ENCODE measurements at regions not wholly inside any gene's neighbourhood (a gene's known extent, or its start where the extent isn't known, plus 50 kb on each side); places are given as distances from the start of the nearest gene placed in this dataset.
A peak's percentile ranks its signal among the peaks of the same experiment; 100 is the strongest.

DNA sequence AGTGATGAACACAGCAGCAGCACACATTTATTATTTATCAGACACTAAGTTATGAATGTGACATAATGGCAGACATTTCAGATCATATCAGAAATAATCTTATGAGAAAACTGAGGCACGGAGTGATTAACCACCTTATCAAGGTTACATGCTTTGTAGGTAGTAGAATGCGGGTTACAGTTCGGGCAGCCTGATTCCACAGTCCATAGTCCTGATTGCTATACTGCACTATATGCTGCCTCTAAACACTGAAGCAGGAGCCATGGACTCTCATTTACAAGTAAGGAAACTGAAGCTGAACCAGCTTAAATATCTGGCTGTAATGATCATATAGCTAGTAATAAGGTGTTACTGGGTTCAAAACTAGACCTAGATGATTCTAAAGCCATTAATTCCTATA lies 291.3 kb upstream of the ADAMTSL1 start:
- no peak for ATAC-seq
- intact Hi-C loops (cut with DNase I): no loop called here
- DNase-seq (ENCODE audit: low spot score): no peak

DNA sequence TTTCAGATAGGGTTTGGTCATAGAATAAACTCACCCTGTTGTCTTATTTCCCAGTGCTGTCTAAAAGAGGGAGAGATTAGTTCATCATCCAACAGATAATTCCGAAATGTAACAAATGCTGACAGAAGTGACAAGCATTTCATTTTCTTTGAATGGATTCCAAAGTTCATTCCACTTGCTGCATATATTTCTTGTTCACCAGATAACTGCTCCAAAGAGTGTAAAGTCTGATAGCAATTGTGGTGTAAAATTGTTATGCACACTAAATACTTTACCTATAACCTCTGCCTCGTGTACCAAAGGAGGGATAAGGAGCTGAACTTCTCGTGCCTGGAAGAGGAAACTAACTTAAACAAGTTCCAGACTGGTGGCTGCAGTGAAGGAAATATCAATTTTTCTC lies 290.0 kb upstream of the ADAMTSL1 start:
- intact Hi-C loops (cut with DNase I): no loop called here
- no peak for ATAC-seq
- no peak for DNase-seq (ENCODE audit: low spot score)

DNA sequence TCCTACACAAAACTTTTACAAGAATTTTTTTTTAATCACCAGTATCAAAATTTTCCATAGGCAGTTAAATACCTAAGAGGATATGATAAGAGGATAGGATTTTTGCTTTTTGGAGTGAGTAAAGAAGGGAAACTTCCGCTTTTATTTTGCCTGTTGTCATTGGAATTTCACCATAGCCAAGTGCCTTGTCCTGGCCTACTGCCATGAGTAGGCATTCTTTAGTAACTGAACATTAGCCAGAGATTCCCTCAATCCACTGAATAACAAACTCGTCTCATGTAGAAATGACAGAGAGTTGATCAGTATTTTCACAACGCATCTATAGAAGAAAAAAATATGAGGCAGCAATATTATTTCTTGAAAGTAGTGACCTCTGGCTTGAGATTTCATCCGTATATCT lies 289.6 kb upstream of the ADAMTSL1 start:
- DNase-seq (ENCODE audit: low spot score) (no peak), ATAC-seq (no peak)
- intact Hi-C loops (cut with DNase I): no loop called here

DNA sequence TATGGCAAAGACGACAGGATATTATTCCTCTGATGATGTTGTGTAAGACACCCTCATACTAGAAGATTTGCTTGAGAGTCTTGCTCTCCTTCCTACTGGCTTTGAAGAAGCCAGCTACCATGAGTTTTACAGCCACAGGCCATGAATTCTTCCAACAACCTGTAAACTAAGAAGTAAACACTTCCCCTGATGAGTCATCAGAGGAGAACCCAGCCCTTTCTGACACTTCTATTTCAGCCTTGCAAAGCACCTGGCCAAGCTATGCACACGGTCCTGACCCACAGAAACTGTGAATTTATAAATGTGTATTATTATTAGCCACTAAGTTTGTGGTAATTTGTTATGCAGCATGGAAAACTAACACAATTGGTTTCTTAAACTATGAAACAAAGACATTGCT lies 288.8 kb upstream of the ADAMTSL1 start:
- intact Hi-C loops (cut with DNase I): no loop called here
- no peak for DNase-seq (ENCODE audit: low spot score)
- no peak for ATAC-seq

DNA sequence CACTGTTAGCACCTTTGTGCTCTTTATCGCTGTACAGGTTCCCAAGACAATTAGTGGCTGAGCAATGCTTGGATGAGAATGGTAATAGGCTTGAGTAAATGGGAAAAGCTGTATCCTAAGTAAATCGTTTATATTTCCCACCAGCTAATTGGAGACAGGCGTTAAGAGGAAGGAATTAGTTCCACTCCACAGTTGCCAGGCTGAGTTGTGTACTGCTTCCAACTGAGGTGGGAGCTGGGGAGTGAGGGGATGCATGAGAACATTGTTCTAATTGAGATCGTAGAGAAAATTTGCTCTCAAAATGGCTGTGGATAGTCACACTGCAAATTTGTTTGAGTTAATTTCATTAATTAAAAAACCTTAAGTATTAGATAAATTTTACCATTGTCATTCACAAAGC lies 285.0 kb upstream of the ADAMTSL1 start:
- no peak for ATAC-seq
- intact Hi-C loops (cut with DNase I): no loop called here
- no peak for DNase-seq (ENCODE audit: low spot score)

DNA sequence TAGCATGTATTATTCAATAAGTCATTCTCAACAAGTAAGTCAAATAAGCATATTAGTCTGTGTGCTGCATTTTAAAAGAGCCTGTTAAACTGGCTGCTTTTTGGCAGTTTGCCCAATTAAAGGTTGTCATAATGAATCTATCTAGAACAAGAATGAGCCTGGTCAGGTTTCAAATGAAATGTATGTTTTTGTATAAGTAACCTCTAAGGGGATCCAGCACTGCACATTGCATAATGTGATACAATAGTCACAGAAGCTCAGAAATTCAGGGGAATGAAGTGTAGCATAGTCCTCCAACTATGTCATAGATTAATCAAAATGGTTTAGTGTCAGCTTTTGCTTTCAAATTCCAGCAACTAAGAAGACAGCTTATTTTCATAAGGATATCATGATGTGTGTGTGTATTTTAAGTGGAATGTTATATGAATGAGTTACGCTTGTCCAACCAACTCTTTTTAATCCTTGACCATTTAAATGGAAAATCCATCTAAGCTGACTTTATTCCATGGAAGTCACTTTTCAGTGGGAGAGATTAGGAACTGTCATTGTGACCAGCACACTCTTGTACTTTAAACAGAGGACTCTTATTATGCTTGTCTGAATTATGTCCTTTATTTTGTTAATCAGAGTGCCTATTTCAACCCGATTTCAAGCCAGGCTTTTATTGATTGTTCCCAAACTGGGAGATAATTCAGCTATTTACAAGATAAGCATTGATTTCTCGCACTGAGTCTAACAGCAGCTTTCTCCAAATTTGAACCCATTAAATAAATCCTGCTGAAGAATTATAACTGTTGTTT lies 283.9 kb upstream of the ADAMTSL1 start:
- no peak for ATAC-seq
- DNase-seq (ENCODE audit: low spot score): no peak
- intact Hi-C loops (cut with DNase I): no loop called here

DNA sequence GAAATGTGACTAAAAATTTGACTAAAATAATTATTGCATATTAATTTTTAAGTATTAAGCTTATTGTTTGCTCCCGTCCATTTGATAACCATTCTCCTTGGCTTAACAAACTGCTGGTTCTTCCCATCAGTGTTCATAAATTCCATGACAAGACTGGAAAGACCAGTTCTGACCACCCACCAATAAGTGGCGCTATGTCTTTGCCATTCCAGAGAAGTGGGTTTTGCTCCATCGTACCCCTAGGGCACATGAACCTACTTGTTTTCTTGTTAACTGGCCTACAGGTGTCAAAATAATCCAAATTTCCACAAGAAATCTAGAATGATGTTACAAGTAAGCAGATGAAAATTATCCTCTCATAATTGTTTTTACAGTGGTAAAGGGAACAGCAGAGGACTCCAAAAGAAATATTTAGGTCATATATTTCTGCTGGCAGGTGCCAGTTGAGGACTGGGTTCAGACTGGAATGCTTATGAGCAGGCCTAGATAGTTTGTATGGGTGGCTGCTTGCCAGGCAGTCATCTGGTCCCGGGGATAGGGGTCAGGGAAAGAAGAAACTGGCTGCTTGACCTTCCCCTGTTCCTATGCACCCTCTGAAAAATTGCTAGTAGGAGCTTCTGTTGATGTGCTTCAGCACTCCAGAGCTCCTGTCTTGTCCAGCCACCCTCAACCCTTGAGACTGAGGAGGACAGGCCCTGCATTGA lies 283.1 kb upstream of the ADAMTSL1 start:
- DNase-seq (ENCODE audit: low spot score) (no peak), ATAC-seq (no peak)
- intact Hi-C loops (cut with DNase I): no loop called here

DNA sequence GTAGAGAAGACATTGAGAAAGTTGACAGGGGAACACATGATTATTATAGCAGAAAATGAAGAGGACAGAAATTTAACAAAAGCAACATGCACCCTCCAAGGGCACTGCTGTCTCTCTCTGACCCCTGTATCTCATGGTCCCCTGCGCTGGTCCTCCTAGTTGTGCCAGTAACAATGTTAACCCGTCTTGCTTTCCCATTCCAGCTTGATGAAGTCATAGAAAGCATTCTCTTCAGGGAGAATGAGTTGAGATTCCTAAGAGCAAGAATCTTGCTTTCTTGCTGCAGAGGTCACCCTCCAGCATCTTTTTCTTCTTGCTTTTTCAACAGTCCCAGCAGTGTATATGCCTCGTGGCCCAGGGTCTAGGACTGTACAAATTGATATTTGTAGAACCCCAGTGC lies 279.6 kb upstream of the ADAMTSL1 start:
- intact Hi-C loops (cut with DNase I): no loop called here
- ATAC-seq (no peak), DNase-seq (ENCODE audit: low spot score) (no peak)

DNA sequence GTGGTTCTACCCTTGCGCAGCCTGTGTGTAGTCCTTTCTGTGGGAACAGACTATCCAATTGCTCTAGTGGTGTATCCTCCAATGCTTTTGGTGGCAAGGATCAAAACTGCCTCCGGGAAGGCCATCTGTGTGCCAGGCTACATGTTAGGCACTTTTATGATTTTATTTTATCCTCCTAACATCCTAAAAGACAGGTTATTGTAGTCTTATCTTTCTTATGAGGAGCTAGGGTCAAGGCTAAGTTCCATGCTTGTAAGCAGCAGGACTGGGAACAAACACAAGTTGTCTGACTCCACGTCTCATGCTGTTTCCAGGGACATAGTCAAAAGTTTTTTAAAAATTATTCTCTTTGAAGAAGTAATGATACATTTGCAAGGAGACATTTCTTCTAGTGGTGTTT lies 278.7 kb upstream of the ADAMTSL1 start:
- no peak for ATAC-seq
- DNase-seq (ENCODE audit: low spot score): no peak
- intact Hi-C loops (cut with DNase I): no loop called here

DNA sequence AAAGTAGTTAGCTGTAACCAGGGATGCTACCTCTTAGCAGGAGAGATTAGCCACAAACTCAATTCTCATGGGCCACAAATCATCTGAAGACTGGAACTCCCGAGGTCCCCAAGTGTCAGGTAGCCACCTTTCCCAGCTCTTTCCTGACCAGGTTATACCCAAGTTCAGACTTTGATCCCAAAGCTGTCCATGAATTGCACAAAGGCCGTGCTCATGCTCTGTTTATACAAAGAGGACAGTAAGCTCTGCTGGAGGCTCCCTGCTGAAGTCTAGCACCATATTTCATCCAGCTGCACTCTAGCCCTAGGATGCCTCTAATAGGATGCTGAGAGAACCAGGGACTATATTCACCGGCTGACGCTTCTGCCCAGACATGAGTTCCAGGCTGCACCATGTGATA lies 271.0 kb upstream of the ADAMTSL1 start:
- ATAC-seq (no peak), DNase-seq (ENCODE audit: low spot score) (no peak)
- intact Hi-C loops (cut with DNase I): no loop called here

DNA sequence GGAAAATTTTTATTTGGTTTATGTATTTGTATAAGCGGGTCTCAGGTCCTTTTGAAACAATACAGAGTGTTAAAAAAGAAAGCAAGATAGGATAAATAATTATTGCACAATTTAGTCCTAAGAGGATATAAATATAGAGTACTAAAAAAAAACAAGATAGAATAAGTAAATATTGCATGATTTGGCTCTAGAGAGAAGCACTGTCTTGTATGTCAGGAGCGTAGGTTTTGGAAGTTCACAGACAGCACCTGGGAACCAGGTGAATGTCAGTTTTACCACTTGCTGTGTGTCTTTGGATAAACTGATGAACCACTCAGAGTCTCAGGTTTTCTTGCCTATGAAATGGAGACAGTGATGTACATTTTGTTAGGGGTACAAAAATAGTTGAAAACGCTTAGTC lies 266.2 kb upstream of the ADAMTSL1 start:
- ATAC-seq (no peak), DNase-seq (ENCODE audit: low spot score) (no peak)
- intact Hi-C loops (cut with DNase I): loop anchor here (5.0 kb wide), 1 partner anchor 395 kb away; no protein-coding TSS in a partner anchor

DNA sequence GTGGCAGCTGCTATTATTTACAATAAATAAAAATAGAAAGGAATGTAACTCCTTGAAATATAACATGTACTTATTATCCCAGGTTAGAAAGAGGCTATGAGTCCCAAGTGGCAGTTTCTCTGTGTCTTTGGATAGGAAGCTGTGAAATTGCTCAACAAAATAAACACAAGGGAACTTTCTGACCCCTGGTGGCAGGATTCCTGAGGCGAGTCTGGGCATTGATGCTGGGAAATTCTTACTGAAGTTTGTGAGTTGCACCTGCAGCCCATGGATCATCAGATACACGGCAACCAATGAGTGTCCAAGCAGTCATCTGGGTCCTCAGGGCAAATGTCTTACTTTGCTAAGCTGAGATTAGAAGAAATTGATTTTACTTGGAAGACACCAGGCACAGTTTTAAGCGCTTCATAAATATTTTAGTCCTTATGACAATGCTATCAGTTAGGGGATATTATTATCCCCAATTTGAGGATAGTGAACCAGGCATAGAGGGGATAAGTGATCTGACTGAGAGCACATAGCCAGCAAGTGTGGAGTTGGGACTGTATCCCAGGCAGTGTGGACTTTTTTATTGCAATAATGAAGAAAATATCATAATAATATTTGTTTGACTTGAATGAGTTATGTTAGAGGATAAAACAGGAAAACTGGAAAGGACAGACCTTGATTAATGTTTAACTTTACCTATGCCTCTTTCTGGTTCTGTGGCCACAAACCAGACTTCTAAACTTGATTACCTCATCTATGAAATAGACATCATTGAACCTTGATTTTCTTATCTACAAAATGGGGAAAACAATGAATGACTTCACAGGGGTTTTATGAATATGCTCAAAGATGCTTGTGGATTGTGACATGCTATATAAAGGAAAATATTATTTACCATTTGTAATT lies 265.5 kb upstream of the ADAMTSL1 start:
- ATAC-seq: peak; percentile 72

DNA sequence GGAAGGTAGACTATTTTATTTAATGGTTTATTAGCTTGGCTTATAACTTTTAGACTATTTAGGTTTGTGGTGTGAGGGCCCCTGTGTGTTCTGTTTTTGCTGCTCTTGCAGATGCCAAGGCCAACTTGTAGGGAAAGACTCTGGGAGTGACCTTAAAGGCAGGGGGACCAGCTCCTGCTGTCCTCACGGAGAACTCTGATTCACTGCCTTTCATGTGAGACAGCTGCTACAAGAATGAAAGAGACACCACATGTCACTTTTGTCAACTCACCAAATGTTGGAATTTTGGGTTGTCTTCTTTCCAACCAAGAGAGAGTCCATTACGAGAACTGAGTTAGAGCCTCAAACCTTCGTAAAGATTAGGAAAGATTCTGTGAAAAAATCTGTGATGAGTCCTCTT lies 258.3 kb upstream of the ADAMTSL1 start:
- DNase-seq (ENCODE audit: low spot score) (no peak), ATAC-seq (no peak)
- intact Hi-C loops (cut with DNase I): no loop called here

More for the DNA sequence above, 265.5 kb upstream of the ADAMTSL1 start:
- peak; percentile 58 for DNase-seq (ENCODE audit: low spot score)
- intact Hi-C loops (cut with DNase I): loop anchor here (5.0 kb wide), 1 partner anchor 396 kb away; no protein-coding TSS in a partner anchor

DNA sequence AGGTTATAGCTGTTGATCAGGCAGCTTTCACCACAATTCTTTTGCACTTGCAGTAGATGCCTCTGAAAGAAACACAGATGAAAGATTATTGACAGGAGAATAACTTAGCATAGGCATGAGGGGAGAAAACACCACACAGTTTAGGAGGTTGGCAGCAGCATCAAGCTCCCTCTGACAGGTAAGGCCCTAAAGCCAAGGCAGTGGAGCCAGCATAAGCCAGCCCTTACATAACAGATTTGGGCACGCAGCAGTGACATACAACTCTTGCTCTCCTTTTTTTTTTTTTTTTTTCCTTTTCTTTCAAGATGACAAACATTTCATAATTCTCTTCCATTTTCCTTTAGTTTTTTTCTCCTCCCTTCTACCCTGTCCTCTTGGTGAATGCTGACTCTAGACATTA lies 257.6 kb upstream of the ADAMTSL1 start:
- intact Hi-C loops (cut with DNase I): no loop called here
- no peak for ATAC-seq
- no peak for DNase-seq (ENCODE audit: low spot score)

DNA sequence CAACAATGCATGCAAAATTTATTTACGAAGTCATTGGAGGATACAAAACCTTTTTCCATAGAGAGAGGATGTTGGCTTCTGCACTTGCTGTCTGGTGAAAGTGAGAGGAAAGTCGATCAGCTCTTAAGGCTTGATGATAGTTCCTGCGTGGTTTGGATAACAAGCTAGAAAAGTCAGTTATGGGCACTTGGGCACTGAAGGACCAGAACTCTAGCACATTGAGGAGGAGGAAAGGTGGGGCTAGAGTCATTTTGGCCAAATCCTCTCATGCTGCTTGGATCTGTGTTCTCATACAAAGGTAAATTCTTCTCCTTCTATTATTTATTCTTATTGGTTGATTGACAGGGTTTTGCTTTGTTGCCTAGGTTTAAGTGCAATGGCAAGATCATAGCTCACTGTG lies 245.9 kb upstream of the ADAMTSL1 start:
- intact Hi-C loops (cut with DNase I): no loop called here
- ATAC-seq (no peak), DNase-seq (ENCODE audit: low spot score) (no peak)

DNA sequence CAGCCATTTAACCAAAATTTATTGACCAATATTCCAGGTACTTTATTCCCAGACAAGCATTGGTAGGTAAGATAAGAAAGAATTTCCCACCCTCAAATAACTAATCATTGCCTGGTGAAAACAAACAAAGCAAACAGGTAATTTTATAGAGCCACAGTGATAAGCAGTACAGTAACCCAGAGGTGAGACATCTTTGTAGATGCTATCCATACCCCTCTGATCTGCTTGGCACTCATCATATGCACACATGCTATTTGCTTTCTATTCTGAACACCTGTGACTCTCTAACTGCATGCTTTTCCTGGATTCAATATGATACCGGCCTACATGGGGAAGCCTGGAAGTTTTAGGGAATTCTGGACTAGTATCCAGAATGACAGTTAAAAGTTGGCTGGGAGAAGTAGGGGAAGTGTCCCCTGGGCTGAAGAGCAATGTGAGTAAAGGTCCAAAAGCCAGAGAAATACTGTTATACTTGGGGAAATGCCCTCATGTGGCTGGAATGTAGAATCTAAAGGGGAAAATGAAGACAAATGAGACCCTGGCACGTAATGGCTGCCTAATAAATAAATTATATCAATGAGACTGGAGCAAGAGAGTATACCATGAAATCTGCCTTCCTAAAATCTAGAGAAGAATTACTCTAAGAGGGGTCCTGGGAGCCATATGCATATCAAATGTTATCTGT lies 243.8 kb upstream of the ADAMTSL1 start:
- intact Hi-C loops (cut with DNase I): no loop called here
- ATAC-seq (no peak), DNase-seq (ENCODE audit: low spot score) (no peak)

DNA sequence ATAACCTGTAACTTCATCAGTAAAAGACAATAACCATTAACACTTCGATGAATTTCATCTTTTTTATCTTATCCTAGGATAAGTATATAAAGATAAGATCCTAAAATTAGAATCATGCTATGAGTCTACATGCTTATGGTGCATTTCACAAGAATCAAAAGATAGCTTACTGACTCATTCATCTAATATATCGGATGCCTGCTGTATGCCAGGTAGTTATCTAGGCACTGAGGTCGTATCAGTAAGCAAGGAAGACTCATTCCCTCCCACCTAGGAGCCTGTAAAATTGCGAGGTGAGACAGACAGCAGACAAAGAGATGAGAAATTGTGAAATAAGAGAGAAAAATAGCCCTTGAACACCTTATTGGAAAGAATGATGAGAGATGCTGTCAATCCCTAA lies 240.6 kb upstream of the ADAMTSL1 start:
- ATAC-seq (no peak), DNase-seq (ENCODE audit: low spot score) (no peak)
- intact Hi-C loops (cut with DNase I): no loop called here

DNA sequence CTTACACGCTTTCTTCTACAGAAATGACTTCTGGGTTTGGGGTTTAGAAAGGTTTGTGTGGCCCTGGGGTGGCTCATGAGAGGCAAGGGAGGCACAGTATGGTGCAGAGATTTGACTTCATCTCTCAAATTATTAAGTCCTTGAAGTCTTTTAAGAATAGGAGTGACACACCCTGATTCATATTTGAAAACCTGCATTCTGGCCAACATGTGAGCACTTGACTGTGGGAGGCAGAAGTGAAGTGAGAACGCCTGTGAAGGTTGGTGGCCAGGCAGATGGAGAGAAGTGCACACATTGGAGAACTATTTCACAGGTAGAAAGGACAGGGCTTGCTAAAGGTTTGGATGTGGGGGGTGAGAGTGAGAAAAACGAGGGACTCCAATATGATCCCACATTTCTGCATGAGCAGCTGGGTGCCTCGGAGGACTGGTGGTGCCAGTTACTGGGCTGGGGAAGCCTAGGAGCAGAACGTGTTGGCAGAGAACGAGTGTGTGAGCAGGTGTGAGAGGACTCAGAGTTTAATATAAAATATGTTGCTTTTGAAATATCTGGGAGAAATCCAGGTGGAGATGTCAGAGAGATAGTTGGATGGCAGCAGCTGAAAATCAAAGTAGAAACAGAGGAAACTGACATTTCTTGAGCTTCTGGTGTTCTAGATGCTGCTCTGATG lies 240.0 kb upstream of the ADAMTSL1 start:
- intact Hi-C loops (cut with DNase I): no loop called here
- DNase-seq (ENCODE audit: low spot score) (no peak), ATAC-seq (no peak)

All from sciatic nerve (tissue), 2 donors.